ELF-1 (cell line): ENCODE measurements at regions not wholly inside any gene's neighbourhood (a gene's known extent, or its start where the extent isn't known, plus 50 kb on each side); places are given as distances from the start of the nearest gene placed in this dataset.

ENCODE experiments used
- DNase-seq: peaks from one replicate; pipeline ENCODE4 v3.0.0-alpha.2; 2016; ENCODE audit warnings: low read depth, low spot score

- no peak for DNase-seq
Measured at GRCh38 chrX:149992918-149993317, 54.6 kb upstream of the EOLA2 start.

GRCh38 chrX:149993989-149994388 is 55.7 kb upstream of the EOLA2 start:
- no peak for DNase-seq

- no peak for DNase-seq
Measured at GRCh38 chrX:149996515-149996914, 58.2 kb upstream of the EOLA2 start.

- no peak for DNase-seq
Measured at GRCh38 chrX:150005027-150005426, 66.7 kb upstream of the EOLA2 start.

- DNase-seq = no peak
Measured at GRCh38 chrX:150007356-150007755, 69.1 kb upstream of the EOLA2 start.

GRCh38 chrX:150012647-150013381 is 74.5 kb upstream of the EOLA2 start:
- DNase-seq = no peak

- no peak for DNase-seq
Measured at GRCh38 chrX:150014525-150014924, 76.2 kb upstream of the EOLA2 start.

- DNase-seq = no peak
Measured at GRCh38 chrX:150017868-150018267, 79.6 kb upstream of the EOLA2 start.

- DNase-seq = no peak
Measured at GRCh38 chrX:150018931-150019361, 80.7 kb upstream of the EOLA2 start.

- no peak for DNase-seq
Measured at GRCh38 chrX:150028692-150029091, 90.4 kb upstream of the EOLA2 start.

- DNase-seq = peak; percentile 68
Measured at GRCh38 chrX:150032742-150033141, 94.5 kb upstream of the EOLA2 start.

- no peak for DNase-seq
Measured at GRCh38 chrX:150034788-150035187, 96.5 kb upstream of the EOLA2 start.

GRCh38 chrX:150035531-150035930 is 97.2 kb upstream of the EOLA2 start:
- no peak for DNase-seq

GRCh38 chrX:150036181-150036580 is 97.9 kb upstream of the EOLA2 start:
- no peak for DNase-seq

- no peak for DNase-seq
Measured at GRCh38 chrX:150036641-150037040, 98.3 kb upstream of the EOLA2 start.

GRCh38 chrX:150037041-150037440 is 98.8 kb upstream of the EOLA2 start:
- no peak for DNase-seq

- DNase-seq = peak; percentile 39
Measured at GRCh38 chrX:150038315-150038714, 100.0 kb upstream of the EOLA2 start.

- no peak for DNase-seq
Measured at GRCh38 chrX:150038986-150039599, 100.8 kb upstream of the EOLA2 start.

GRCh38 chrX:150041208-150041607 is 102.9 kb upstream of the EOLA2 start:
- no peak for DNase-seq

- peak; percentile 81 for DNase-seq
Measured at GRCh38 chrX:150044556-150044955, 106.3 kb upstream of the EOLA2 start.

GRCh38 chrX:150047818-150048217 is 109.5 kb upstream of the EOLA2 start:
- no peak for DNase-seq

GRCh38 chrX:150049647-150050046 is 111.4 kb upstream of the EOLA2 start:
- DNase-seq = no peak

- DNase-seq = peak; percentile 8
Measured at GRCh38 chrX:150050387-150050786, 112.1 kb upstream of the EOLA2 start.
